Cardiac muscle cell (in vitro differentiated cells and primary cell): ENCODE measurements at regions not wholly inside any gene's neighbourhood (a gene's known extent, or its start where the extent isn't known, plus 50 kb on each side); places are given as distances from the start of the nearest gene placed in this dataset.

ENCODE experiments used
- DNase-seq, 2 donors: peaks; one replicate each; pipeline versions ENCODE4 v3.0.0 to v3.0.0-alpha.2; 2010 to 2017; ENCODE audit warnings: low read depth in 1 of 2, low spot score in 1 of 2
- H3K27ac ChIP-seq: fragments of 200-600 bp; sonication (generic); 2 replicates; pipeline ENCODE4 v1.5.1; 2016
- H3K27me3 ChIP-seq: fragments of 200-600 bp; sonication (generic); 2 replicates; pipeline ENCODE4 v1.6.0; 2016; ENCODE audit warnings: control low read depth
- H3K36me3 ChIP-seq: fragments of 200-600 bp; sonication (generic); 2 replicates; pipeline ENCODE4 v1.5.1; 2016; ENCODE audit warnings: control low read depth
- H3K4me1 ChIP-seq: fragments of 200-600 bp; sonication (generic); 2 replicates; pipeline ENCODE4 v1.8.1; 2017; ENCODE audit warnings: low read depth, mild to moderate bottlenecking, mixed run types
- H3K4me3 ChIP-seq: fragments of 200-600 bp; sonication (generic); 2 replicates; pipeline ENCODE4 v1.5.1; 2016; ENCODE audit warnings: mild to moderate bottlenecking
- H3K9me3 ChIP-seq: fragments of 200-600 bp; sonication (generic); 2 replicates; pipeline ENCODE4 v1.5.1; 2017; ENCODE audit warnings: low read depth, mild to moderate bottlenecking, control low read depth
- CTCF ChIP-seq: IDR thresholded peaks from 2 replicates; pipeline ENCODE4 v1.5.1; 2012; ENCODE audit warnings: low read depth, mild to moderate bottlenecking, low read length

GRCh38 chr3:83302091-83302490 lies 1540.6 kb upstream of the GBE1 start:
- DNase-seq = no peak
- TF ChIP-seq CTCF = no peak
- Histone ChIP-seq H3K4me1 (no peaks in the 10 kb centered on the region), H3K9me3 (no peaks in the 10 kb centered on the region), H3K36me3 (no peaks in the 10 kb centered on the region), H3K4me3 (no peak overlapping the region), H3K27me3 (no peaks in the 10 kb centered on the region), H3K27ac (no peak overlapping the region)

GRCh38 chr3:83317605-83318004 lies 1556.2 kb upstream of the GBE1 start:
- DNase-seq = no peak
- Histone ChIP-seq H3K27me3 (no peaks in the 10 kb centered on the region), H3K27ac (no peak overlapping the region), H3K4me1 (no peaks in the 10 kb centered on the region), H3K36me3 (no peaks in the 10 kb centered on the region), H3K9me3 (no peaks in the 10 kb centered on the region), H3K4me3 (no peak overlapping the region)
- TF ChIP-seq CTCF = no peak

GRCh38 chr3:83320726-83321125 lies 1559.3 kb upstream of the GBE1 start:
- no peak for TF ChIP-seq CTCF
- Histone ChIP-seq H3K36me3 (no peaks in the 10 kb centered on the region), H3K27ac (no peak overlapping the region), H3K27me3 (no peaks in the 10 kb centered on the region), H3K4me3 (no peak overlapping the region), H3K4me1 (no peaks in the 10 kb centered on the region), H3K9me3 (no peaks in the 10 kb centered on the region)
- DNase-seq = no peak

- H3K4me1 ChIP-seq = no peaks in the 10 kb centered on the region
- no peak overlapping the region for H3K27ac ChIP-seq
- no peaks in the 10 kb centered on the region for H3K9me3 ChIP-seq
- H3K27me3 ChIP-seq = no peaks in the 10 kb centered on the region
- no peak for TF ChIP-seq CTCF
- no peak for DNase-seq
- no peak overlapping the region for H3K4me3 ChIP-seq
- no peaks in the 10 kb centered on the region for H3K36me3 ChIP-seq
Observed at GRCh38 chr3:83321457-83321856, 1560.0 kb upstream of the GBE1 start.

GRCh38 chr3:83321891-83322290 lies 1560.4 kb upstream of the GBE1 start:
- TF ChIP-seq CTCF = no peak
- H3K27me3 ChIP-seq = no peaks in the 10 kb centered on the region
- H3K27ac ChIP-seq = no peak overlapping the region
- H3K4me1 ChIP-seq = no peaks in the 10 kb centered on the region
- no peaks in the 10 kb centered on the region for H3K36me3 ChIP-seq
- DNase-seq = no peak
- no peaks in the 10 kb centered on the region for H3K9me3 ChIP-seq
- H3K4me3 ChIP-seq = no peak overlapping the region

GRCh38 chr3:83354205-83354604 lies 1592.8 kb upstream of the GBE1 start:
- H3K4me1 ChIP-seq = no peaks in the 10 kb centered on the region
- H3K27ac ChIP-seq = no peak overlapping the region
- no peaks in the 10 kb centered on the region for H3K9me3 ChIP-seq
- no peaks in the 10 kb centered on the region for H3K36me3 ChIP-seq
- DNase-seq = no peak
- no peaks in the 10 kb centered on the region for H3K27me3 ChIP-seq
- TF ChIP-seq CTCF = no peak
- H3K4me3 ChIP-seq = no peak overlapping the region
